Activated CD4-positive, alpha-beta T cell treated with anti-CD3 and anti-CD28 coated beads, Interleukin-2, amount 50 U/mL, for 16 hours (primary cell): ENCODE measurements at regions not wholly inside any gene's neighbourhood (a gene's known extent, or its start where the extent isn't known, plus 50 kb on each side); places are given as distances from the start of the nearest gene placed in this dataset.

Experiments used
- DNase-seq: peaks from one replicate; pipeline ENCODE4 v3.0.0-alpha.2; 2020

- DNase-seq: no peak
These were observed 73.4 kb upstream of the F3 start for GRCh38 chr1:94614996-94615395.

- DNase-seq: no peak
These were observed 72.7 kb upstream of the F3 start for GRCh38 chr1:94614168-94614815.

- no peak for DNase-seq
These were observed 71.1 kb upstream of the F3 start for GRCh38 chr1:94612525-94613204.

- no peak for DNase-seq
These were observed 70.3 kb upstream of the F3 start for GRCh38 chr1:94611681-94612475.

- no peak for DNase-seq
These were observed 68.1 kb upstream of the F3 start for GRCh38 chr1:94609619-94610018.

- DNase-seq: no peak
These were observed 67.4 kb upstream of the F3 start for GRCh38 chr1:94608852-94609530.

- DNase-seq: no peak
These were observed 66.7 kb upstream of the F3 start for GRCh38 chr1:94608142-94608851.

GRCh38 chr1:94607398-94607797 is 65.8 kb upstream of the F3 start:
- no peak for DNase-seq

GRCh38 chr1:94606471-94606870 is 64.9 kb upstream of the F3 start:
- DNase-seq: no peak

GRCh38 chr1:94603663-94604062 is 62.1 kb upstream of the F3 start:
- DNase-seq: no peak

GRCh38 chr1:94602802-94603625 is 61.5 kb upstream of the F3 start:
- no peak for DNase-seq

- peak; percentile 49 for DNase-seq
These were observed 60.8 kb upstream of the F3 start for GRCh38 chr1:94602316-94602715.

- no peak for DNase-seq
These were observed 59.0 kb upstream of the F3 start for GRCh38 chr1:94600556-94600955.

GRCh38 chr1:94599095-94599813 is 57.7 kb upstream of the F3 start:
- DNase-seq: no peak

GRCh38 chr1:94597701-94598100 is 56.1 kb upstream of the F3 start:
- DNase-seq: no peak

- no peak for DNase-seq
These were observed 54.7 kb upstream of the F3 start for GRCh38 chr1:94596260-94596659.

GRCh38 chr1:94595658-94596057 is 54.1 kb upstream of the F3 start:
- no peak for DNase-seq

GRCh38 chr1:94593611-94594010 is 52.1 kb upstream of the F3 start:
- DNase-seq: no peak

- no peak for DNase-seq
These were observed 51.0 kb upstream of the F3 start for GRCh38 chr1:94592571-94592920.

- DNase-seq: no peak
These were observed 50.4 kb upstream of the F3 start for GRCh38 chr1:94591823-94592570.
